ENCODE measurements at regions not wholly inside any gene's neighbourhood (a gene's known extent, or its start where the extent isn't known, plus 50 kb on each side); places are given as distances from the start of the nearest gene placed in this dataset.

DNA sequence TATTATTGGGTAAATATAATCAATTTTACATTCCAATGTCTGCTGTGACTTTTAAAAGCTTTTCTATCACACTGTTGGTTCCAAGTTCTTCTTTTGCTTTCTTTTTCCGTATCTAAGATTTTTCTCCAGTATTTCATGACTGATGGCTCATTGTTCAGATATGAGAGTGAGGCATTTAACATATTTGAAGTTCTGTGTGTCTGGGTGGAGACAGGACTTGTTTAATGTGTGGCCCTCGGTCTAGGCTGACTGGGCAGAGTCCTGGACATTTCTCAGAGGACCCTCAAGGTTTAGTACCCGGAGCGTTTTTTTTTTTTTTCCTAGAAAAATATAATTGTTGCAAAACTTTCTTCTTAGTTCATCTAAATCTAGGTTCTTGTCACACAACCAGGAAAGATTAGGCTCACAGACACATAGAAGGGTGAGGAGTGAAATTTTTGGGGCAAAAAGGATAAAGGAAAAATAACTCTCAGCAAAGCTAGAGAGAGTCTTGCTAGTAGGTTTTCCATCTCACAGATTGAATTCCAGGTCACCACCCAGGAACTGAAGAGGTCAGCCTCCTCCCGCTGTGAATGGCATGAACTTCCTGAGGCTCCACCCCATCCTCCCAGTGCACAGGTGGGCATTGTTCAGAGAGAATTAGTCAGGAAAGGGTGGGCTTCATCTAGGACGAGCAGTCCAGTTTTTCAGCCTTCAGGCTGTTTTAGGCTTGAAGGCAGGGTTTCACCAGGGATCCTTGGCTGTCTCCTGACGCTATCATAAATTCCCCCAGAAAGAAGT is 1002.4 kb upstream of the PCDH9 start:
- no peak for TF ChIP-seq POLR2A (IDR thresholded peaks at IDR 0.05)
- TF ChIP-seq, protein P1, sequence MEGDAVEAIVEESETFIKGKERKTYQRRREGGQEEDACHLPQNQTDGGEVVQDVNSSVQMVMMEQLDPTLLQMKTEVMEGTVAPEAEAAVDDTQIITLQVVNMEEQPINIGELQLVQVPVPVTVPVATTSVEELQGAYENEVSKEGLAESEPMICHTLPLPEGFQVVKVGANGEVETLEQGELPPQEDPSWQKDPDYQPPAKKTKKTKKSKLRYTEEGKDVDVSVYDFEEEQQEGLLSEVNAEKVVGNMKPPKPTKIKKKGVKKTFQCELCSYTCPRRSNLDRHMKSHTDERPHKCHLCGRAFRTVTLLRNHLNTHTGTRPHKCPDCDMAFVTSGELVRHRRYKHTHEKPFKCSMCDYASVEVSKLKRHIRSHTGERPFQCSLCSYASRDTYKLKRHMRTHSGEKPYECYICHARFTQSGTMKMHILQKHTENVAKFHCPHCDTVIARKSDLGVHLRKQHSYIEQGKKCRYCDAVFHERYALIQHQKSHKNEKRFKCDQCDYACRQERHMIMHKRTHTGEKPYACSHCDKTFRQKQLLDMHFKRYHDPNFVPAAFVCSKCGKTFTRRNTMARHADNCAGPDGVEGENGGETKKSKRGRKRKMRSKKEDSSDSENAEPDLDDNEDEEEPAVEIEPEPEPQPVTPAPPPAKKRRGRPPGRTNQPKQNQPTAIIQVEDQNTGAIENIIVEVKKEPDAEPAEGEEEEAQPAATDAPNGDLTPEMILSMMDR (IDR thresholded peaks at IDR 0.05) = no peak
